SH-SY5Y (cell line): ENCODE measurements at regions not wholly inside any gene's neighbourhood (a gene's known extent, or its start where the extent isn't known, plus 50 kb on each side); places are given as distances from the start of the nearest gene placed in this dataset.

ENCODE experiments used
- GATA2 ChIP-seq: IDR thresholded peaks from 2 replicates; pipeline ENCODE4 v1.6.1; 2011; ENCODE audit warnings: mild to moderate bottlenecking, low read depth, low read length
- GATA3 ChIP-seq: IDR thresholded peaks from 2 replicates; pipeline ENCODE4 v1.6.1; 2011; ENCODE audit warnings: low read depth, mild to moderate bottlenecking, low read length, moderate library complexity

DNA sequence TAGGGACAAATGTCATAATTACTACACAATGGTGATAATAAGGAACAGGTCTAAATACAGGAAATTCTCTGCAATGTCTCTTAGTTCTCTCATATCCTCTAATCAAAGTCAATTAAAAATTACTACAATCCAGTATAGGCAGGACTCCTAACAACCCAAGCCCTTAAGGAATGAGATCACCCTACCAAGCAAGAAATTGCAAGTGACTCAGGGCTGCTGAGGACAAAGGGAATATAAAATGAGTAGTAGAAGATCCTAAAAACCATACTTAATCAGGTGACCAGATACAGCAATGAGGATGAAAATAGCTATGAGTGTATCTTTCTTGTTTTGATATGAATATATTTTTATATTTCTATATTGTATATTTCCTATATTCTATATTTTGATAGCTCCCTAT lies 250.0 kb upstream of the DCC start:
- TF ChIP-seq GATA2 = no peak
- no peak for TF ChIP-seq GATA3
